ENCODE measurements at regions not wholly inside any gene's neighbourhood (a gene's known extent, or its start where the extent isn't known, plus 50 kb on each side); places are given as distances from the start of the nearest gene placed in this dataset.

DNA sequence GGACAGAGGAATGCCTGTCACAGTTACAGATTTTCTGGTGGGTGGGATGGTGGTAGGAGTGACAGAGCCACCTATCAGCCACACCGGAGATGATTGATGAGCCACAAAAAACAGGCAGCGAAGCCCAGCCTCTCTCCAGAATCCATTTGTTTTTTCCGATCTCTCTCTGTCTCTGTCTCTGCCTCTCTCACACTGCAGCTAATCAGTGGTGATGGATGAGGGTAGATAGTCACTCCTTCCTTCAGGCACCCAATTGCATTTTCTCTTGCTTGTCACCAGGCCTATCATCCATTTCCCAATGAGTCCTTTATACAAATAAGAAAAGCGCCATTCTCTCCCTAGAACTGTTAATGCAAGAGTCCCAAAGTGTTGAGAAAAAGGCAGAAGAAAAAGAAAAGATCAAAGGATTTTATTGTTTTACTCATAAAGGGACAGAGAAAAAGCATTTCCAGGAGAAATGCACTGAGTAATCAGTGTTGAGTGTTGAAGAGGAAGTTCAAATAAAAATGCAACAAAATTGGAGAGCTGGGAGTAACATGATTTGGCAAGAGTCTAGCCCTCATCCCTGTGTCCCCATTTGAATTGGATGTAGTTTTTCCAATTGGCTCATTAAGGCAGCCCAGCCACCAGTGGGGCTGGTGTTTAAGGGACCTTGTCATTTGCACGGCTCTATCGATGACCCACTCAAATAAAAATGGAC is 1089.3 kb downstream of the TUSC7 start:
- H3K4me3 ChIP-seq: no peak overlapping the region
- no peaks in the 10 kb centered on the region for H3K4me1 ChIP-seq (replicated peaks in 1 of 2)

GRCh38 chr3:117799387-117799735 is 1089.8 kb downstream of the TUSC7 start:
- Histone ChIP-seq H3K4me1 (replicated peaks in 1 of 2) (no peaks in the 10 kb centered on the region), H3K4me3 (no peak overlapping the region), H3K36me3 (replicated peaks in 1 of 2) (no peaks in the 10 kb centered on the region), H3K27me3 (no peaks in the 10 kb centered on the region), H3K27ac (no peak overlapping the region), H3K9me3 (replicated peaks in 1 of 3) (no peaks in the 10 kb centered on the region)
- WGBS, 4 donors: 83 to 87% (median 87%) methylated on average over 2 of the region's 2 CpGs
- intact Hi-C loops (cut with DNase I): no loop called here
- TF ChIP-seq, protein P1, sequence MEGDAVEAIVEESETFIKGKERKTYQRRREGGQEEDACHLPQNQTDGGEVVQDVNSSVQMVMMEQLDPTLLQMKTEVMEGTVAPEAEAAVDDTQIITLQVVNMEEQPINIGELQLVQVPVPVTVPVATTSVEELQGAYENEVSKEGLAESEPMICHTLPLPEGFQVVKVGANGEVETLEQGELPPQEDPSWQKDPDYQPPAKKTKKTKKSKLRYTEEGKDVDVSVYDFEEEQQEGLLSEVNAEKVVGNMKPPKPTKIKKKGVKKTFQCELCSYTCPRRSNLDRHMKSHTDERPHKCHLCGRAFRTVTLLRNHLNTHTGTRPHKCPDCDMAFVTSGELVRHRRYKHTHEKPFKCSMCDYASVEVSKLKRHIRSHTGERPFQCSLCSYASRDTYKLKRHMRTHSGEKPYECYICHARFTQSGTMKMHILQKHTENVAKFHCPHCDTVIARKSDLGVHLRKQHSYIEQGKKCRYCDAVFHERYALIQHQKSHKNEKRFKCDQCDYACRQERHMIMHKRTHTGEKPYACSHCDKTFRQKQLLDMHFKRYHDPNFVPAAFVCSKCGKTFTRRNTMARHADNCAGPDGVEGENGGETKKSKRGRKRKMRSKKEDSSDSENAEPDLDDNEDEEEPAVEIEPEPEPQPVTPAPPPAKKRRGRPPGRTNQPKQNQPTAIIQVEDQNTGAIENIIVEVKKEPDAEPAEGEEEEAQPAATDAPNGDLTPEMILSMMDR (IDR thresholded peaks at IDR 0.05): no peak
- no peak for TF ChIP-seq POLR2A (IDR thresholded peaks at IDR 0.05)
- no peak for DNase-seq

More for the DNA sequence above, 1089.3 kb downstream of the TUSC7 start:
- Histone ChIP-seq H3K27me3 (no peaks in the 10 kb centered on the region), H3K9me3 (replicated peaks in 1 of 3) (no peaks in the 10 kb centered on the region), H3K27ac (no peak overlapping the region), H3K36me3 (replicated peaks in 1 of 2) (no peaks in the 10 kb centered on the region)
- DNase-seq: no peak
- TF ChIP-seq, protein P1 (IDR thresholded peaks at IDR 0.05): no peak
- TF ChIP-seq POLR2A (IDR thresholded peaks at IDR 0.05): no peak
- 79 to 93% (median 88%) methylated on average over 6 of the region's 6 CpGs for WGBS, 4 donors
- intact Hi-C loops (cut with DNase I): no loop called here

GRCh38 chr3:117801912-117802239 is 1092.3 kb downstream of the TUSC7 start:
- Histone ChIP-seq H3K4me3 (no peak overlapping the region), H3K4me1 (replicated peaks in 1 of 2) (no peaks in the 10 kb centered on the region), H3K27ac (no peak overlapping the region), H3K36me3 (replicated peaks in 1 of 2) (no peaks in the 10 kb centered on the region), H3K27me3 (no peaks in the 10 kb centered on the region), H3K9me3 (replicated peaks in 1 of 3) (no peaks in the 10 kb centered on the region)
- no peak for DNase-seq
- 56 to 83% (median 68%) methylated on average over 2 of the region's 2 CpGs for WGBS, 4 donors
- TF ChIP-seq, protein P1 (IDR thresholded peaks at IDR 0.05): no peak
- TF ChIP-seq POLR2A (IDR thresholded peaks at IDR 0.05): no peak
- intact Hi-C loops (cut with DNase I): no loop called here

DNA sequence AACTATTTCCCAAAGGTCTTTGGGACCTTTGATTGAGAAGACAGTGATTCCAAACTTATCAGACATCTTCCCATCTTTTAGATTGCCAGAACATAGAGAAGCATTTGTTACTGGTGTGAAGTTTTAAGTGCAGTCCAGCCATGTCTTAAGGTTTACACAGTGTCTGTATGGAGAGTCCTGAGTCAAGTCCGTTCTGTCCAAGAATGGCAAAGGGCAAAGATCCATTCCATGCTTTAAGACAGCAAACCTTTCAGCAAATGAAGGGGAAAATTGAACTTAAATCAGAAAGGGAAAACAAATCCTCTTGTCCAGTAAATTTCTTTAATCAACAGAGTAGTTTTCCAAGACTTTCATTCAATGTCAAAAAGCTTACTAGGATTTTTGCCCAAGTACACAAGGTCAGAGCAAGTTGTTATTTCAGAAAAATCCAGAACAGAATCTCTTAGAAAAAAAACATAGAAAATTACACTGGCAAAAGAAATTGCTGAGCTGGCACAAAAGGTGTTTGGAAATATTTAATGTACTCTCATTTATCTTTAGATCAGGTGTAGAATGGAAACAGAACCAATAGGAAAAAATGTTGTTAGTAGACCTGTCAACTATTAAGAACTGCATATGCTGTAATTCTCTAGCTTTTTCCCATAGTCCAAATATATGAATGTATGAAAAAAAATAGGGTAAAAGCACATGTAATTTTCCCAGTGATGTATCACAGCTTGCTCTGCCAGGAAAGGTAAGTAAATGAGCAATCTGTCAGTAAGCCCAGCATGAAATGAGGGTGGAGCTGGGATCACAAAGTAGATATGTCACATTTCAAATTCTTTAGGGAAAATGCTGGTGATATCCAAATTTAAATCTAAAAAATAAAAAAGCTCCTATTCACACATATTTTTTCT is 1099.9 kb downstream of the TUSC7 start:
- 37 to 44% (median 40%) methylated on average over 1 of the region's 1 CpG for WGBS, 4 donors
- Histone ChIP-seq H3K4me1 (replicated peaks in 1 of 2) (peaks cover 0 to 12% of the 10 kb centered on the region in 2 donors), H3K27ac (peak overlapping the region in 2 of 5 donors; percentile 10 to 54), H3K27me3 (no peaks in the 10 kb centered on the region), H3K4me3 (no peak overlapping the region), H3K9me3 (replicated peaks in 1 of 3) (no peaks in the 10 kb centered on the region), H3K36me3 (replicated peaks in 1 of 2) (no peaks in the 10 kb centered on the region)
- TF ChIP-seq POLR2A (IDR thresholded peaks at IDR 0.05): no peak
- TF ChIP-seq, protein P1 (IDR thresholded peaks at IDR 0.05): no peak
- intact Hi-C loops (cut with DNase I): no loop called here
- DNase-seq: no peak

Measured in adrenal gland (tissue), 9 donors.